ENCODE measurements at regions not wholly inside any gene's neighbourhood (a gene's known extent, or its start where the extent isn't known, plus 50 kb on each side); places are given as distances from the start of the nearest gene placed in this dataset.

DNA sequence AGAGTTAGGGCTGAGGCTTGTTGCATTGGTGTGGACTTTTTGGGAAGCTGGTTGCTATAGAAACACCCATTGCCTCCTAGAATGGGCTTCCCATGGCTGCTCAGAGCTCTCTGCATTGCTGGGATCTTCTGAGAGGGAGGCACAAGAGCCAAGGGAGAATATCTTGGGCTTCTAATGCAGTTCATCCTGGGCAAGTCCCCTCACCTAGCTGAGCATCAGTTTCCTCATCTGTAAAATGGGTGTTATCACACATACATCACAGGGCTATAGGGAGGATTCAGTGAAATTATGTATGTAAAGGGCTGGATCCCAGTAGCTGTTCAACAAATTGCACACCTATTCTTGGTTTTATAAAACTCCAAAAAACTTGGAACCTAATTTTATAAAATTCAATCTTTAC is 106.1 kb upstream of the ALDH1B1 start:
- Histone ChIP-seq H3K79me1 (ENCODE audit: insufficient read depth, low read depth, low read length, poor library complexity, severe bottlenecking) (no peaks in the 10 kb centered on the region), H3K4me1 (ENCODE audit: insufficient read depth, low read length) (peaks cover 4% of the 10 kb centered on the region; the same call in 1 of the 2 replicates), H4K20me1 (ENCODE audit: control insufficient read depth, insufficient read depth, insufficient read length) (no peaks in the 10 kb centered on the region), H3K27me3 (ENCODE audit: insufficient read depth, low read length) (no peaks in the 10 kb centered on the region; the same call in 1 of the 2 replicates), H2AK5ac (ENCODE audit: insufficient read length, low read length) (no peak overlapping the region), H4K91ac (ENCODE audit: insufficient read length, low read depth, low read length) (no peak overlapping the region), H2BK5ac (ENCODE audit: insufficient read length, low read length) (no peak overlapping the region), H4K5ac (ENCODE audit: insufficient read length, low read depth, low read length) (no peak overlapping the region), H2BK15ac (ENCODE audit: low read depth, low read length) (no peak overlapping the region), H3K23ac (ENCODE audit: insufficient read length, low read depth, low read length) (no peak overlapping the region), H4K8ac (replicated peaks; ENCODE audit: insufficient read length, low read depth, low read length) (no peak overlapping the region), H3K23me2 (ENCODE audit: insufficient read length, low read depth, low read length, poor library complexity, severe bottlenecking) (no peaks in the 10 kb centered on the region), H3K9ac (ENCODE audit: extremely low read depth, insufficient read length, low read length) (no peak overlapping the region), H3K4me2 (ENCODE audit: insufficient read depth, insufficient read length, low read length) (no peak overlapping the region), H3T11ph (ENCODE audit: low read length) (no peak overlapping the region), H2BK120ac (ENCODE audit: low read depth, low read length, poor library complexity, severe bottlenecking) (no peak overlapping the region), H3K79me2 (ENCODE audit: insufficient read depth, low read length) (no peaks in the 10 kb centered on the region), H3K4ac (ENCODE audit: low read depth, low read length) (no peak overlapping the region), H2BK12ac (ENCODE audit: insufficient read length, low read depth, low read length) (no peak overlapping the region), H2AFZ (ENCODE audit: low read length) (no peak overlapping the region), H3K14ac (ENCODE audit: insufficient read depth, low read length) (no peak overlapping the region), H3K9me3 (ENCODE audit: control insufficient read depth, low read depth, low read length) (no peaks in the 10 kb centered on the region), H3K18ac (ENCODE audit: insufficient read length, low read depth, low read length) (no peak overlapping the region), H3K56ac (ENCODE audit: insufficient read length, low read depth, low read length) (no peak overlapping the region), H3K27ac (ENCODE audit: insufficient read length, low read depth, low read length) (no peak overlapping the region), H2BK20ac (ENCODE audit: low read depth, low read length, poor library complexity, severe bottlenecking) (no peak overlapping the region)
- Mint-ChIP-seq H3K4me1 (peaks cover 10 to 22% of the 10 kb centered on the region in 2 experiments), H3K27ac (no peak overlapping the region), H3K36me3 (ENCODE audit: insufficient read depth in 1 of 3, low read depth in 3 of 3) (no peaks in the 10 kb centered on the region; a peak in 1 of 7 replicates), H3K4me3 (no peak overlapping the region), H3K9me3 (no peaks in the 10 kb centered on the region; a peak in 1 of 5 replicates), H3K27me3 (ENCODE audit: low read depth) (peaks cover 48% of the 10 kb centered on the region)
- DNase-seq: no peak
- TF ChIP-seq, protein P1, sequence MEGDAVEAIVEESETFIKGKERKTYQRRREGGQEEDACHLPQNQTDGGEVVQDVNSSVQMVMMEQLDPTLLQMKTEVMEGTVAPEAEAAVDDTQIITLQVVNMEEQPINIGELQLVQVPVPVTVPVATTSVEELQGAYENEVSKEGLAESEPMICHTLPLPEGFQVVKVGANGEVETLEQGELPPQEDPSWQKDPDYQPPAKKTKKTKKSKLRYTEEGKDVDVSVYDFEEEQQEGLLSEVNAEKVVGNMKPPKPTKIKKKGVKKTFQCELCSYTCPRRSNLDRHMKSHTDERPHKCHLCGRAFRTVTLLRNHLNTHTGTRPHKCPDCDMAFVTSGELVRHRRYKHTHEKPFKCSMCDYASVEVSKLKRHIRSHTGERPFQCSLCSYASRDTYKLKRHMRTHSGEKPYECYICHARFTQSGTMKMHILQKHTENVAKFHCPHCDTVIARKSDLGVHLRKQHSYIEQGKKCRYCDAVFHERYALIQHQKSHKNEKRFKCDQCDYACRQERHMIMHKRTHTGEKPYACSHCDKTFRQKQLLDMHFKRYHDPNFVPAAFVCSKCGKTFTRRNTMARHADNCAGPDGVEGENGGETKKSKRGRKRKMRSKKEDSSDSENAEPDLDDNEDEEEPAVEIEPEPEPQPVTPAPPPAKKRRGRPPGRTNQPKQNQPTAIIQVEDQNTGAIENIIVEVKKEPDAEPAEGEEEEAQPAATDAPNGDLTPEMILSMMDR (conservative IDR thresholded peaks at IDR 0.05): no peak

Data from H9 (cell line).